Hematopoietic multipotent progenitor cell treated with erythropoietin and hydrocortisone succinate and interleukin-3 and kit ligand, for 4 days (in vitro differentiated cells): ENCODE measurements at regions not wholly inside any gene's neighbourhood (a gene's known extent, or its start where the extent isn't known, plus 50 kb on each side); places are given as distances from the start of the nearest gene placed in this dataset.
"Not testable (repeated sequence)": the region's sequence is repeated elsewhere in the genome, so short reads cannot be mapped to it uniquely, and the experiment has no call there.

ENCODE experiments used
- DNase-seq: peaks from one replicate; pipeline ENCODE4 v3.0.0-alpha.2; 2015

DNA sequence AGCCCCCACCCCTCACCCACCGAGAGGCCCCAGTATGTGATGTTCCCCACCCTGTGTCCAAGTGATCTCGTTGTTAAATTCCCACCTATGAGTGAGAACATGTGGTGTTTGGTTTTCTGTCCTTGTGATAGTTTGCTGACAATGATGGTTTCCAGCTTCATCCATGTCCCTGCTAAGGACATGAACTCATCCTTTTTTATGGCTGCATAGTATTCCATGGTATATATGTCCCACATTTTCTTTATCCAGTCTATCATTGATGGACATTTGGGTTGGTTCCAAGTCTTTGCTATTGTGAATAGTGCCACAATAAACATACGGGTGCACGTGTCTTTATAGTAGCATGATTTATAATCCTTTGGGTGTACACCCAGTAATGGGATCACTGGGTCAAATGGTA lies 79.2 kb downstream of the PXDC1 start:
- not testable (repeated sequence) for DNase-seq

DNA sequence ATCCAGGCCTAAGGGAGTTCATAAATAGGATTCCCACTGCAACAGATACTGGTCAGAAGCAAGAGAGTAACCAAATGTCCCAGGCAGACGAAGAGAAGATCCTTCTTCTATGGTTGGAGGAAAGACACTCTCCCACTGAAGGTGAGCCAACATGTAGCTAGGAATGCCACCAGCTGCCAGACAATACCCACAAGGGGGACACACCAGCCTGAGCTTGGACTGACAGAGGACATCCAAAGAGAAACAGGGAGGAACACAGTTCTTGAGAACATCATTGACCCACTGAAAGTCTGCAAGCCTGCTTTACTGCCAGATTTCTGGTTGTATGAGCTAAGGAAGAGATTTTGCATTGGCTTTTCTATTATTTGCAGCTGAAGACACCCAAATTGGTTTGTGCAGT lies 80.1 kb downstream of the PXDC1 start:
- DNase-seq, result no peak

- DNase-seq, result no peak
These were observed 81.2 kb downstream of the PXDC1 start for GRCh38 chr6:3670356-3670755.

- DNase-seq, result no peak
These were observed 81.6 kb downstream of the PXDC1 start for GRCh38 chr6:3669916-3670315.

- no peak for DNase-seq
These were observed 85.9 kb downstream of the PXDC1 start for GRCh38 chr6:3665608-3666007.

- DNase-seq, result no peak
These were observed 86.9 kb downstream of the PXDC1 start for GRCh38 chr6:3664625-3665041.

DNA sequence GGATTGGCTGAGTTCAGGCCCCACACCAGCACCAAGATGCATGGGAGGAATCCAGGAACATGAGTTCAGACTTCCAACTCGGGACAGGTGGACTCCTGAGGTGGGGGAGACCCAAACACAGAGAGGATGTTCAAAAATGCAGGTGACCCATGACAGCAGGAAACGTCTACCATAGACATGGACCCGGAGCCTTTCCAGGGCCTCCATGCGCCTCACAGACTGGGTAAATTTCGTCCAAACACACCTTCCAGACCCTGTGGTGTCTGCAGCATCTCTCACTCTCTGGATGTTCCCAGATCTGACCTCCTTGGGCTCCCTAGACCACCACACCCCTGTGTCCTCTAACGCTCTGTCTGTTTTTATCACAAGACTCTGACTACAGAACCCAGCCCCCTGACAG lies 87.7 kb downstream of the PXDC1 start:
- no peak for DNase-seq

DNA sequence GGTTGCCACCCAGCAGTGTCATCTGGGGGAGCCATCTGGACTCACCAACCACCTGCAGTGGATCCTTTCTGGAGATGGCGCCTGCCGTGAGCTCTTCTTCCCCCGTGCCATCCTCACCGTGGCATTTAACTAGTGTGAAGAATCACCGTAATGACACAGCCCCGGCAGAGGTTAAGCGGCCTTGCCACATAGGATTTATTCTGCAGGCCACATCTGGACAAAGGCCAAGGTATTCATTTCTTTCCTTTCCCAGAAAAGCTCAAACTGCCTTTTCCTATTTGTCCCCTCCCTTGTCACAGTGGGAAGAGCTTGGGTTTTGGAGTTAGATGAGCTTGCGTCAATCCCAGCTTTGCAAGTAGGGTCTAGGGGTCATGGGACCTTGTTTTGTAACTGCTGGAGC lies 88.4 kb downstream of the PXDC1 start:
- DNase-seq, result no peak

DNA sequence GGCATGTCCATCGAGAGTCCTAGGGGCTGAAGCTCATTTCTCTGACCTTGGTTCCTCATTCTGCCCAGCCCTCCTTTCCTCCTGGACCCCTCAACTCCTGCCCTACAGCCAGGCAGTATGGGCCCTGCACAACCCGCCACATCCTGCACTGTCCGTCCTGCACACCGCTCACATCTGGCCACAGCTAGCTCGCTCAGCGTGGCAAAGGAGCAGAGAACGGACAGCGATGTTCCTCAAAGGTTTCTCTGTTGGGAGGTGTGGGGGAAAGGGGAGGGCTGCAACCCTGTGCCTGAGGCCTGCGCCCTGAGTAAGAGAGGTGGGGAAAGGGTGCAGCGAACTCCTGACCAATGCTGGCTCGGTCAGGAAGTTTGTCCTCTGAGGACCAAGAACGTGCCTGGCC lies 90.1 kb downstream of the PXDC1 start:
- DNase-seq, result no peak

GRCh38 chr6:3660473-3660872 lies 91.0 kb downstream of the PXDC1 start:
- DNase-seq, result no peak

DNA sequence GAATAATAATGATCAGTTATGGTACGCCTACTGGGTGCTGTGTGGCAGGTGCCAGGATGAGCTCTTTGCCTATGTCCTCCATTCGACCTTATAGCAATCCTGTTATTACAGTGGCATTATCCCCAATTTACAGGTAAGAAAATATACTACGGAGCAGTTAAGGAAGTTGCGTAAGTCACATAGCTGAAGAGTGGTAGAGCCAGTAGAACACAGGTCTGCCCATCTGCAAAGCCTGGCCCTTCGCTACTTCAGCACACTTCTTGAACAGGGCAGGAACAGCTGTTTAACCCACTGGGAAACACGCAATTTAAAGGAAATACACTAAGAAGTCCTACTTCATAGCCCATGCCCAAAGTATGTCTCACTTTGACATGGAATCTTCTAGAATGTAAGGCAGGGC lies 91.8 kb downstream of the PXDC1 start:
- DNase-seq, result no peak

- DNase-seq, result no peak
These were observed 95.4 kb downstream of the PXDC1 start for GRCh38 chr6:3656076-3656475.

DNA sequence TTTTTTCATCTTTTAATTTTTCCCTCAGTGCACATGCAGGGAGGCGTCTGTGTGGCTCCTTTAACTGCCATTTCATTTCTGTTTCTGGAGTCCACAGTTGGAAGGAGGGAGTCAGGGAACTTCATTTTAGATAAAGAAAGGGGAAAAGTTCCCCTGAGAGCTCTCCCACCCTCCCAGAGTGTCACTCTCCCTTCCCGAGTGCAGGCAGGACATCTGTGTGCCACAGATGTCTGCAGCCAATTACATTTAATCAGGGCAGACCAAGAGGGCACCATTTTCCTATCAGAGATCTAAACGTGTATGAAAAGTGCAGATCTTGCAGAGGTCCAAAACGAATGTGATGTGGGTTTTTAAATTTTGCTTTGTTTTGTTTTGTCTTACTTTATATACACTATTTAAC lies 96.6 kb downstream of the PXDC1 start:
- no peak for DNase-seq

- DNase-seq, result no peak
These were observed 97.1 kb downstream of the PXDC1 start for GRCh38 chr6:3654436-3654835.

DNA sequence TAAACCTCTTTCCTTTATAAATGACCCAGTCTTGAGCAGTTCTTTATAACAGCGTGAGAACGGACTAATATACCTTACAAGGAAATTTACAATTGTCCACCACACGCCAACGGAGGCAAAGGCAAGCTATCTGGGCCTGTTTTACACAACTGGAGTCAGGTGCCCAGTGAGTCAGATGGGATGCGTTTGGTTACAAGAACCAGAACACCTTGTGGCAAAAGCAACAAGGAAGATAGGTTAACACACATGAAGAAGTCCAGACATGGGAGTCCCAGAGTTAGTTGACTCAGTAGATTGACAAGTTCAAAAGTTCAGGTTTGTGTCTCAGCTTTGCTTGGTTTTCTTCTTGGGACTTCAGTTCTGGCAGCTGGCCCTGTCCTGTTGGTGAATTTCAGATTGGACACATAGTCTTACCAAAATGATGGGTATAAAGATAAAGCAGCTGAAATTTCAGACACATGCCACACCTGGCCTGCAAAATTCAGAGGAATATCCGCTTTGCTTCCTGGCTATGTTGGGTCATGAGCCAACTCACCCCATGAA lies 97.9 kb downstream of the PXDC1 start:
- no peak for DNase-seq

DNA sequence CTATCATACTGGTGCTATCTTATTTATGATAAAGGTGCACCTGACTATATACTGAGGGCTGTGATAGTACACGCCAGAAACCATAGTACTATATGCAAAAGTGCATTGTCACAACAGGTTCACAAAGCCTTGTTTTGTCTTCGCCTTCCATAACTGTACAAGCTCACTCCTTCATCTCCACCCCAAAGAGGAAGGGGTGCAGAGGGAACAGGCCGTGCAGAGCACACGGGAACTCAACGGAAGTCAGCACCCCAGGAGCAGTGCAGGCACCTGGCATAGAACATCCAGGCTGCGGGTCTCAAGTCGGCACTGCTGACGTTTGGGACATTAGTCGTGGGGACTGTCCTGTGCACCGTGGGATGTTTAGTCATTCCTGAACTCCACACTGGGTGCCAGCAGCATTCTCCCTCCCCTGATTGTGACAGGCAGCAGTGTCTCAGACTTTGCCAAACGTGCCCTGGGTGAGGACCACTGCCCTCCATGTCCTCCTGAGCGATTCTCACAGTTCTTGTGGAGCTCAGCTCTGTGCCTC lies 99.7 kb downstream of the PXDC1 start:
- no peak for DNase-seq

DNA sequence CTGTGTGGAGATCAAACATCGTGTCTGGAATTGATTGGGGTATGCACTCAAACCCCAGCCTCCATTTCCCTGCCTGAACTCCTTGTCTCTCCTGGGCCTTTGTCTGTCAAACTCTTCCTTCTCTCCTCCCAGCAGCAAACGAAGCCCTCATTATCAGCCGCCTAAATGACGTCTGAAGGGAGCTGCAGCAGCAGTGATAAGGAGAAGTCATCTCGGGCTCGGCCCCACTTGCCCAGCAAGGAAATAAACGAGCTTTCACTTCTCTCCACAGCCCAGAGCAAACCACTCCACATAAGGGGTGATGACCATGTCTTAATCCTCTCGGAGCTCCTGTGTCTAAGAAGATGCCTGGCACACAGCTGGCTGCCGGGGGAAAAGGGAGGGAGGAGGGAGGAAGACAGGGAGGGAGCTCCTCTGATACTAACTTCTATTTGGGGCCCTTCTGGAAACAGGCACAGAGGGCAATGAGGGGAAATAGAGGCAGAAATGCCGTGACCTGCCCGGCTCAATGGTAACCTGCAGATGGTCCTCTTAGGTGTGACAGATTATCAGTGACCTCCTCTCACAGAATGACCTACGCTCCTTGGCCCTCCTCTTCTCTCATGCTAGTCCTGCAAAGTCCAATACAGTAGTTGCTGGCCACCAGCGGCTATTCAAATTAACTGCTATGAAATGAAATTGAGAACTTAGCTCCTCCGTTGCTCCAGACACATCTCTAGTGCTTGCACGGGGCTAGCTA lies 100.4 kb downstream of the PXDC1 start:
- DNase-seq, result peak; percentile 96

DNA sequence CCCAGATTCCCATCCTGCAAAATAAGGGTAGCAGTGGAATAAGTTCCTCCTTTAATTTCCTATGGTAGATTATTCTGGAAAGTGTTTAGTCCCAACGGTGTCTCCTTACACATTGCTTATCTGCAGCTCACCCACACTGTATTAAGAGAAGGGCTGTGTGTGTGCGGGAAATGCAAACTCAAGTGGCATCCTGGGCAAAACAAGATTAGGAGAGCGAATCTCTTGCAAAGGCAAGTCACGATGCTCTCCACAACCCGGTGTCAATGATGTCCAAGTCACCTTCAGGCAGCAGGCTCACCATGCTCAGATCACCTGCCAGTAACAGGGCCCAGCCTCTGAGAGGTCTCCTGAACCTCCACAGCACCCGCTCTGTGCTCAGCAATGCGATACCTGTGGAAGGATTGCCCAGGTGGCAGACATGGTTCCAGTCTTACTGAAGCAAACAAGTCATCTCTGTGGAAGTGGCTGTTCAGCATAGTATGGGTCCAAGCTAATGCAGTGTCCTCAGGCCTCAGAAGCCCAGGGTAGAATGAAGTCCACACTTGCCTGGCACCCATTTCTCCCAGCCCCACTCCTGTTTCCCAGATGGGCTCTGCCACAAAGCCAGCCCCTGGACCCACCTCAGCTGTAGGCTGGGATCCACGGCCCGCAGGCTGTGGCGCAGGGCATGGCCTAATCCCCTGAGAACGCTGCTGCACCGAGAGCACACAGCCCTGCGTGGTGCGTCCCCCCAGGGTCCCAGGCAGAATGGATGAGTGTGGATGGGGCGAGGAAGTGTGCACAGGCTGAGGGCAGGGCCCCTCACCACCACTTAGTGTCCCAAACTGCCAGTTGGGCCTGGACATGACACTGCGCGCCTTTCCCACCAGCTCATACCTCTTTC lies 101.2 kb downstream of the PXDC1 start:
- DNase-seq, result peak; percentile 63

DNA sequence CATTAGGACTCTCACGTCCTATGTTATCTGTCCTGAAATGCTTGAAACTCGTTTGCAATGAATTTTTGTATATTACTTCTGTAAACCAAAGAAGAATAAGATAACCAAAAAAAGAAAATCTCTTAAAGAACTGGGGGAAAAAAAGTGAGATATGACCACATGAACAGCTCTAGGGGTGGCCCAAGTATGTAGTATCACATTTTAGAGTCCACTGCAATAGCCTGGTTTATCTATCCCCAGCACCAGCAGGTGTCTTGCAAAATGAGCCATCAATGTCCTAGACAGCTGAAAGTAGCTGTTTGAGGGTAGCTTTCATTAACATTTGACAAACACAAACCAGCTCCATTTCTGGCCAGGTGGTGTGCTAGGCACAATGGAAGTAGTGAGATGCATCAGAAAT lies 102.8 kb downstream of the PXDC1 start:
- DNase-seq, result peak; percentile 37

DNA sequence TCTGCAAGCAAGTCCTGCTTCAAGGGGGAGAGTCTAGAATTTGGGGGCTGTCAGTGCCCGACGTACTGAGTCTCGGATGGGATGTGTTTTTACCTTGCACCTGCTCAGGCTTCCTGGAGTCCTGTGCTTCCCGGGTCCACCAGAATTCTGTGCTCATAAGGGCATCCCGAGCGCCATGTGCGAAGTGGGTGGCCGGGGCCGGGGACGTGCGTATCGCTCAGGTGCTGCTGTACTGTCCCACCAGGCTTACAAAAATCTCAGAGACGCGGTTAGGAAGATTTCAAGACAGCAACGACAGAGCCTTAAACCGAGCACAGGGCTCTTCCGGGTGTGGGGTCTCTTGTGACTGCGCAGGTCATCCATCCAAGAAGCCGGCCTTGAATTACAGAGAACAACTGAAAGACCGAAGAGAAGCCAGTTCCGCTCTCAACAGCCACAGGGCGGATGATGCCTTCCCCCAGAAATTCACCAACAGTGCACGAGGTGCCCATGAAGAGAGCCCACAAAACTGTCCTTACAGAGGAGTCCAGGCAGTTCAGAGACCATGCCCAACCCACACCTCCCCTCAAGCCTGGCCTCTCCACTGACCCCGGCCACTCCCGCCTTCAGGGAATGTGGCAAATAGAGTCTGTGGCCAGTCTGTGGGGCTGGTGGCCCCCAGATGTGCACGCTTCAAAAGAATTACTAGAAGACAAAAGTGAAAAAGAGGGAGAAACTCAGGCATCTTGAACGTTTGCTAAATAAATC lies 104.7 kb downstream of the PXDC1 start:
- no peak for DNase-seq

GRCh38 chr6:3644739-3645012 lies 106.8 kb downstream of the PXDC1 start:
- no peak for DNase-seq

DNA sequence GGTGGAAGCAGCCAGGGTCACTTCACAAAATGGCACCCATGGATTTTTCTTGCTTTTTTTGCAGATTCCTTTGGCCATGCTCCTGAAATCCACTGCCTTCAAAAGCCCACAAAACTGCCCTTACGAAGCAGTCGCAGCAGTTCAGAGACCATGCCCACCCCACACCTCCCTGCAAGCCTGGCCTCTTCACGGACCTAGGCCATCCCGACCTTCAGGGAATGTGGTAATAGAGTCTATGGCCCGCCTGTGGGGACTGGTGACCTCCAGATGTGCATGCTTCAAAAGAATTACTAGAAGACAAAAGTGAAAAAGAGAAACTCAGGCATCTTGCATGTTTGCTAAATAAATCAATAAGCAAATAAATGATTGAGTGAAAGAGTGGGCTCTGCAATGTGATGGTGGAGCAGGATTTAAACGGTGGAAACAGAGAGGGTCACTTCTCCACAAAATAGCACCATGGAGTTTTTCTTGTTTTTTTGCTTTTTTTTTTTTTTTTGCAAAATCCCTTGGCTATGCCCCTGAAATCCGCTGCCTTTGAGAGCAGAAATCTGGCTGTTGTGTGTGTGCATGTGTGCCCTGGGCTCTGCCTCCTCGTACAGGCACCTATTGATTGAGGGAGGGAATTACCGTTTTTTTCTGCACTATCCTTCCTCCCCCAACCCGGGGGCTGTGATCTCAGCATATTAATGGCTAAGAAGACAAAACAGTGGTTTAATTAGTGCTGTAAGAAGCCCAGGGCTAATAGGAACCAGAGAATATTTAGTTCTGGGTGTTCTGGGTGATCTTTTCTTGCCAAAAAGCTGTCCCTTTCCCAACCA lies 107.4 kb downstream of the PXDC1 start:
- DNase-seq, result no peak
